ENCODE measurements at regions not wholly inside any gene's neighbourhood (a gene's known extent, or its start where the extent isn't known, plus 50 kb on each side); places are given as distances from the start of the nearest gene placed in this dataset.

- H3K27me3 ChIP-seq (replicated peaks; ENCODE audit: control insufficient read depth, insufficient read depth, low read length), result no peaks in the 10 kb centered on the region; the same call in none of the 2 replicates
- H3K4me3 ChIP-seq (replicated peaks; ENCODE audit: low read depth, low read length), result no peak overlapping the region
- no peaks in the 10 kb centered on the region for H3K36me3 ChIP-seq (ENCODE audit: control insufficient read depth, insufficient read depth, low read length)
- DNase-seq (ENCODE audit: extremely low read depth, insufficient read length), result no peak
- no peak for TF ChIP-seq CTCF (IDR thresholded peaks at IDR 0.05; ENCODE audit: insufficient read depth, low read length, poor library complexity, severe bottlenecking)
Measured at GRCh38 chr2:133825778-133826177, 257.5 kb upstream of the NCKAP5 start.

GRCh38 chr2:133828913-133829312, 260.6 kb upstream of the NCKAP5 start:
- no peaks in the 10 kb centered on the region for H3K36me3 ChIP-seq (ENCODE audit: control insufficient read depth, insufficient read depth, low read length)
- DNase-seq (ENCODE audit: extremely low read depth, insufficient read length), result no peak
- no peak for TF ChIP-seq CTCF (IDR thresholded peaks at IDR 0.05; ENCODE audit: insufficient read depth, low read length, poor library complexity, severe bottlenecking)
- H3K4me3 ChIP-seq (replicated peaks; ENCODE audit: low read depth, low read length), result no peak overlapping the region
- no peaks in the 10 kb centered on the region; the same call in none of the 2 replicates for H3K27me3 ChIP-seq (replicated peaks; ENCODE audit: control insufficient read depth, insufficient read depth, low read length)

GRCh38 chr2:133829450-133830020, 261.3 kb upstream of the NCKAP5 start:
- Histone ChIP-seq H3K4me3 (replicated peaks; ENCODE audit: low read depth, low read length) (no peak overlapping the region), H3K27me3 (replicated peaks; ENCODE audit: control insufficient read depth, insufficient read depth, low read length) (no peaks in the 10 kb centered on the region; the same call in none of the 2 replicates), H3K36me3 (ENCODE audit: control insufficient read depth, insufficient read depth, low read length) (no peaks in the 10 kb centered on the region)
- no peak for DNase-seq (ENCODE audit: extremely low read depth, insufficient read length)
- no peak for TF ChIP-seq CTCF (IDR thresholded peaks at IDR 0.05; ENCODE audit: insufficient read depth, low read length, poor library complexity, severe bottlenecking)

- no peak for DNase-seq (ENCODE audit: extremely low read depth, insufficient read length)
- Histone ChIP-seq H3K4me3 (replicated peaks; ENCODE audit: low read depth, low read length) (no peak overlapping the region), H3K27me3 (replicated peaks; ENCODE audit: control insufficient read depth, insufficient read depth, low read length) (no peaks in the 10 kb centered on the region), H3K36me3 (ENCODE audit: control insufficient read depth, insufficient read depth, low read length) (no peaks in the 10 kb centered on the region)
- TF ChIP-seq CTCF (IDR thresholded peaks at IDR 0.05; ENCODE audit: insufficient read depth, low read length, poor library complexity, severe bottlenecking), result no peak
Measured at GRCh38 chr2:133833746-133834145, 265.5 kb upstream of the NCKAP5 start.

GRCh38 chr2:133835821-133836619, 267.8 kb upstream of the NCKAP5 start:
- Histone ChIP-seq H3K27me3 (replicated peaks; ENCODE audit: control insufficient read depth, insufficient read depth, low read length) (no peaks in the 10 kb centered on the region), H3K36me3 (ENCODE audit: control insufficient read depth, insufficient read depth, low read length) (no peaks in the 10 kb centered on the region), H3K4me3 (replicated peaks; ENCODE audit: low read depth, low read length) (no peak overlapping the region)
- no peak for TF ChIP-seq CTCF (IDR thresholded peaks at IDR 0.05; ENCODE audit: insufficient read depth, low read length, poor library complexity, severe bottlenecking)
- no peak for DNase-seq (ENCODE audit: extremely low read depth, insufficient read length)
